GM23248 (cell line): ENCODE measurements at regions not wholly inside any gene's neighbourhood (a gene's known extent, or its start where the extent isn't known, plus 50 kb on each side); places are given as distances from the start of the nearest gene placed in this dataset.
"Not testable (repeated sequence)": the region's sequence is repeated elsewhere in the genome, so short reads cannot be mapped to it uniquely, and the experiment has no call there.

Experiments used
- DNase-seq: peaks from one replicate; pipeline ENCODE4 v3.0.0-alpha.2; 2015
- H2AFZ ChIP-seq: fragments of 200-600 bp; sonication (generic); 2 replicates; pipeline ENCODE4 v1.6.1; 2016; ENCODE audit warnings: antibody characterized with exemption
- H3F3A ChIP-seq: fragments of 200-600 bp; sonication (generic); 2 replicates; pipeline ENCODE4 v1.6.1; 2016; ENCODE audit warnings: mild to moderate bottlenecking, antibody characterized with exemption, mixed run types; ENCODE audit not compliant: insufficient read depth
- H3K27ac ChIP-seq: fragments of 200-600 bp; sonication (generic); 2 replicates; pipeline ENCODE4 v1.5.1; 2016; ENCODE audit warnings: mild to moderate bottlenecking
- H3K27me3 ChIP-seq: fragments of 200-600 bp; sonication (generic); replicated peaks from 2 replicates; pipeline ENCODE4 v1.6.1; 2016; ENCODE audit warnings: mild to moderate bottlenecking; ENCODE audit not compliant: insufficient read depth
- H3K36me3 ChIP-seq: fragments of 200-600 bp; sonication (generic); 2 replicates; pipeline ENCODE4 v1.6.1; 2016; ENCODE audit warnings: low read depth, mild to moderate bottlenecking
- H3K4me1 ChIP-seq: fragments of 200-600 bp; sonication (generic); 2 replicates; pipeline ENCODE4 v1.6.1; 2016; ENCODE audit warnings: mild to moderate bottlenecking; ENCODE audit not compliant: insufficient read depth
- H3K4me2 ChIP-seq: fragments of 200-600 bp; sonication (generic); one replicate; pipeline ENCODE4 v1.6.1; 2016; ENCODE audit warnings: mild to moderate bottlenecking; ENCODE audit not compliant: unreplicated experiment
- H3K4me3 ChIP-seq: fragments of 200-600 bp; sonication (generic); 2 replicates; pipeline ENCODE4 v1.5.1; 2016; ENCODE audit warnings: mild to moderate bottlenecking
- H3K79me2 ChIP-seq: fragments of 200-600 bp; sonication (generic); 2 replicates; pipeline ENCODE4 v1.6.1; 2016; ENCODE audit warnings: mild to moderate bottlenecking; ENCODE audit not compliant: insufficient read depth
- H3K9ac ChIP-seq: fragments of 200-600 bp; sonication (generic); 2 replicates; pipeline ENCODE4 v1.6.1; 2016; ENCODE audit warnings: mild to moderate bottlenecking
- H3K9me2 ChIP-seq: fragments of 200-600 bp; sonication (generic); 2 replicates; pipeline ENCODE4 v1.6.1; 2016; ENCODE audit warnings: mixed run types, mild to moderate bottlenecking, moderate library complexity; ENCODE audit not compliant: insufficient read depth
- H3K9me3 ChIP-seq: fragments of 200-600 bp; sonication (generic); one replicate; pipeline ENCODE4 v1.6.1; 2017; ENCODE audit warnings: low read depth
- H4K20me1 ChIP-seq: fragments of 200-600 bp; sonication (generic); 2 replicates; pipeline ENCODE4 v1.6.0; 2016; ENCODE audit not compliant: insufficient read depth
- EZH2 ChIP-seq: fragments of 200-600 bp; sonication (generic); IDR thresholded peaks from 2 replicates; pipeline ENCODE4 v1.6.1; 2018; ENCODE audit warnings: antibody characterized with exemption, mild to moderate bottlenecking; ENCODE audit not compliant: insufficient read depth, poor library complexity, severe bottlenecking
- EZH2phosphoT487 ChIP-seq: fragments of 200-600 bp; sonication (generic); IDR thresholded peaks from 2 replicates; pipeline ENCODE4 v1.6.1; 2018; ENCODE audit warnings: antibody characterized with exemption, moderate library complexity, mild to moderate bottlenecking, low read depth; ENCODE audit not compliant: insufficient read depth
- WGBS, 2 experiments: methylation state at CpG; one replicate each; pipeline ENCODE4 v1.1.6; 2015 to 2017; ENCODE audit warnings: low lambda C conversion rate in 2 of 2, low coverage in 1 of 2; ENCODE audit errors: missing lambda C conversion rate in 2 of 2; 5-methylcytosine and 5-hydroxymethylcytosine counted together
- in situ Hi-C: fragments of 300-500 bp; cut with MboI; formaldehyde crosslinking; loops from 2 replicates; pipeline ENCODE4 v1.15.0; 2020

GRCh38 chr7:131765575-131765974 is 209.1 kb upstream of the PODXL start:
- in situ Hi-C loops = no loop called here

GRCh38 chr7:131764143-131764775 is 207.8 kb upstream of the PODXL start:
- H3K27me3 ChIP-seq = no peaks in the 10 kb centered on the region; the same call in none of the 2 replicates
- no peak overlapping the region for H3K9ac ChIP-seq
- no peaks in the 10 kb centered on the region for H3K9me3 ChIP-seq
- no peaks in the 10 kb centered on the region for H3K9me2 ChIP-seq
- H3K4me1 ChIP-seq = no peaks in the 10 kb centered on the region
- H4K20me1 ChIP-seq = no peaks in the 10 kb centered on the region
- H3K4me3 ChIP-seq = no peak overlapping the region
- WGBS, 2 experiments = 51 to 64% methylated on average over 13 of the region's 13 CpGs
- no peaks in the 10 kb centered on the region for H3F3A ChIP-seq
- no peak overlapping the region for H3K4me2 ChIP-seq
- H2AFZ ChIP-seq = no peak overlapping the region
- no peaks in the 10 kb centered on the region for H3K79me2 ChIP-seq
- no peak for DNase-seq
- in situ Hi-C loops = no loop called here
- no peak for TF ChIP-seq EZH2
- TF ChIP-seq EZH2phosphoT487 = no peak
- H3K27ac ChIP-seq = no peak overlapping the region
- H3K36me3 ChIP-seq = no peaks in the 10 kb centered on the region

More at GRCh38 chr7:131765575-131765974, 209.1 kb upstream of the PODXL start:
- Histone ChIP-seq H3F3A (no peaks in the 10 kb centered on the region), H3K9ac (no peak overlapping the region), H3K36me3 (no peaks in the 10 kb centered on the region), H3K27me3 (no peaks in the 10 kb centered on the region; the same call in none of the 2 replicates), H3K4me1 (0 out of 2 replicates have a peak, but pooled peaks cover 4% of the 10 kb centered on the region), H3K4me3 (no peak overlapping the region), H3K9me3 (no peaks in the 10 kb centered on the region), H3K9me2 (no peaks in the 10 kb centered on the region), H4K20me1 (no peaks in the 10 kb centered on the region), H3K27ac (no peak overlapping the region), H3K79me2 (no peaks in the 10 kb centered on the region), H3K4me2 (no peak overlapping the region), H2AFZ (no peak overlapping the region)
- 23 to 31% methylated on average over 2 of the region's 2 CpGs for WGBS, 2 experiments
- DNase-seq = no peak
- TF ChIP-seq EZH2phosphoT487 (no peak), EZH2 (no peak)

- no peak for TF ChIP-seq EZH2
- no peak for TF ChIP-seq EZH2phosphoT487
- 19 to 29% methylated on average over 2 of the region's 2 CpGs for WGBS, 2 experiments
- Histone ChIP-seq H3K27me3 (no peaks in the 10 kb centered on the region; the same call in none of the 2 replicates), H3F3A (no peaks in the 10 kb centered on the region), H3K9me3 (no peaks in the 10 kb centered on the region), H3K36me3 (no peaks in the 10 kb centered on the region), H3K4me1 (no peaks in the 10 kb centered on the region), H4K20me1 (no peaks in the 10 kb centered on the region), H3K79me2 (no peaks in the 10 kb centered on the region), H3K9ac (no peak overlapping the region), H3K27ac (no peak overlapping the region), H3K9me2 (no peaks in the 10 kb centered on the region), H3K4me3 (no peak overlapping the region), H3K4me2 (no peak overlapping the region), H2AFZ (no peak overlapping the region)
- in situ Hi-C loops = no loop called here
- no peak for DNase-seq
Measured at GRCh38 chr7:131762753-131763152, 206.3 kb upstream of the PODXL start.

- 91 to 92% methylated on average over 27 to 28 of the region's 28 CpGs for WGBS, 2 experiments
- H3K9ac ChIP-seq, in situ Hi-C loops: not testable (repeated sequence)
Measured at GRCh38 chr7:131755801-131756200, 199.4 kb upstream of the PODXL start.

More at GRCh38 chr7:131755801-131756200, 199.4 kb upstream of the PODXL start:
- not testable (repeated sequence) for H3F3A ChIP-seq, H3K9me3 ChIP-seq, H3K4me1 ChIP-seq, H3K27ac ChIP-seq, H2AFZ ChIP-seq, DNase-seq, H3K9me2 ChIP-seq, H3K4me3 ChIP-seq, H3K4me2 ChIP-seq, H3K27me3 ChIP-seq, H4K20me1 ChIP-seq, H3K36me3 ChIP-seq, H3K79me2 ChIP-seq
